Inflammatory macrophage (primary cell): ENCODE measurements at regions not wholly inside any gene's neighbourhood (a gene's known extent, or its start where the extent isn't known, plus 50 kb on each side); places are given as distances from the start of the nearest gene placed in this dataset.

Source experiments
- DNase-seq, 2 donors: peaks; one replicate each; pipeline ENCODE4 v3.0.0-alpha.2; 2020 to 2022

DNA sequence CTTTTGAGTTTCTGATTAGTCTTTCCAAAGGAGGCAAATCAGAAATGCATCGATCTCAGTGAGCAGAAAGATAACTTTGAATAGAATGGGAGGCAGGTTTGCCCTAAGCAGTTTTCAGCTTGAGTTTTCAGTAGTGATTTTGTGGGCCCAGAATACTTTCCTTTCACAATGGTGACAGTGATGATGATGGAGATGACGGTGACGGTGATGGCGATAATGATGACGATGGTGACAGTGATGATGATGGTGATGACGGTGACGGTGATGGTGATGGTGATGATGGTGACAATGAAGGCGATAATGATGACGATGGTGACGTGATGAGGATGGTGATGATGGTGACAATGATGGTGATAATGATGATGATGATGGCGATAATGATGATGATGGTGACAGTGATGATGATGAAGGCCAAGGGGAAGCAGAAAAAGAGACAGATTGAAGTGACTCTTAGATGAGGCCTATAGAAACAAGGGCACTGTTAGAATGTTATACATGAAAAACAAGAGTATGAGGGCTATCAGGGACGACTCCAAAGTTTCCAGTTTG is 153.4 kb upstream of the B3GAT1 start:
- DNase-seq: no peak

DNA sequence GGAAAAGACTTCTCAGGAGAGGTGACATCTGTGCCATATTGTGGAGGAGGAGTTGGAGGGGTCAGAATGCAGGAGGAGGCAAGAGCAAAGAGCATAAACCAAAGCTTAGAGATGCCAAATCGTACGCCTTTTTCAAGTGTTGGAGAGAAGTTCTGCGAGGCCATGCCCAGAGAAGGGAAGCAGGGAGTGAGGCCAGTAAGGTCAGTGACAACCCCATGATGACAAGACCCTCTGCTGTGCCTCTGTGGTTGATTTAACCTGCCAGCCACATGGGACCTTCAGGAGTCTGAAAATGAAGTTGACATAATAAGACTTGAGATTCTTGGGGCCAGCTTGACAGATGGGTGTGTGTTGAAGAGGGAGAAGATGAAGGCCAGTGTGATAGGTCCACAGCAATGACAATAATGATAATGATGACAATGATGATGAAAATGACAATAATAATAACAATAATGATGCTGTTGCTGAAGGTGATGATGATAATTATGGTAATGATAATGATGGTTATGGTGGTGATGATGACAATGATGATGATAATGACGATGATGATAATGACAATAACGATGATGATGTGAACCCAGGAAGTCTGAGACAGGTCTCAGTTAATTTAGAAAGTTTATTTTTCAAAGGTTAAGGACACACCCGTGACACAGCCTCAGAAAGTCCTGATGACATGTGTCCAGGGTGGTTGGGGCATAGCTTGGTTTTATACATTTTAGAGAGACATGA is 152.6 kb upstream of the B3GAT1 start:
- no peak for DNase-seq

DNA sequence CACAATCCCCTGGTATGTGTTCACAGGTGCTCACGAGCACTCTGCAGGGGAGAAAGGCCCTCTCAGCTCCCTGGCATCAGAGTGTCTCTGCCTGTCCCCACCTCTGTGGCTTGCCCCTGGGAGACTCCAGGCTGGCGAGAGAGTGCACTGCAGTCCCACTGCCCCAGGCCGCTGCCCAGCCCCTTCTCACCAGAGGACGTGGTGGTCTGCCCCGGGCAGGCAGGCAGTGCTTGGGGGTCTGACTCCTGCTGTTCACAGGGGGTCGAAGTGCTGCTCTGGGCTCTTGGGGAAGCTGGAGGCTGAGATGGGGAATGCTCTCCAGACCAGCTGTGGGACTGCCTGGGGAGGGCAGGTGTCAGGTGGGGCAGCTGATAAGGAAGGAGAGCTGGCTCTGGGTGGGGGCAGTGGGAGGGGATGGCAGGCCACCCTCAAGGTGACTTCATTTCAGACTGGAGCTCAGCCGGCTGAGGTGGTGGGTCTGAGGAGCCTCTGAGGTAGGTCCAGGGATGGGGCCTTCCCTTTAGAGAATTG is 151.0 kb upstream of the B3GAT1 start:
- no peak for DNase-seq

DNA sequence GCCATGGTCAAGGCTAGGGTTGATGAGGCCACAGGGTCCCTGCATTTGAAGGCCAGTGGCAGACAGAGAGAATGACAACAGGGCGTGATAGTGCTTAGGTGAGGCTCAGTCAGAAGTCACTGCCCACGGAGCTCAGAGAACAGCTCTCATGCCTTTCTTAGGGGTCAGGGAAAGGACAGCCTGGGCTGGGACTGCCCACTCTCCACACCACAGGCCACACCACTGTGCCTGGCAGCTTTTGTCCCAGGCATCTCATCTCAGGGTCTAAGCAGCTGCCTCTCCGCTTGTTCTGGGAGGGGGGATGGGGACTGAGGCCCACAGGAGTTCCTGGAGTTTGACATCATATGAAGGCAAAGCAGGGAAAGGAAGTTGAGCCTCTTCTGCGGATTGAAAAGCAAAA is 150.2 kb upstream of the B3GAT1 start:
- no peak for DNase-seq

DNA sequence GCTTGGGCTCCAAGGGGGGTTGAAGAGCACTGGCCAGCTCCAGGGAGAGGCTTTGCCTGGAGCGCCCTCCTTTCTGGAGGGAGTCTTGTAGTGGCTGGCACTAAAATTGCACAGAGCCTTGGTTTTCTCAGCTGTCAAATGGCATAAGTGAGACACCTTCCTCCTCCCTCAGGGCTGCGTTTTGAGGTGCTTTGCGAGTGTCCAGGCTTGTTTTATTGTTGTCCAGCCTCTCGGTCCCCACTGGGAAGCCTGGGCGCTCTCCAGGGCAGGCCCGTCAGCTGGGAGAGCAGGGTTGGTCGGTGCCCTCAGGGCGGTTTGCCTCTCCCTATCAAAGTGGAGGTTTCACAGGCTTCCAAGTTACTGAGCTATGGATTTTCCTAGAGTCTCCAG is 149.3 kb upstream of the B3GAT1 start:
- no peak for DNase-seq

DNA sequence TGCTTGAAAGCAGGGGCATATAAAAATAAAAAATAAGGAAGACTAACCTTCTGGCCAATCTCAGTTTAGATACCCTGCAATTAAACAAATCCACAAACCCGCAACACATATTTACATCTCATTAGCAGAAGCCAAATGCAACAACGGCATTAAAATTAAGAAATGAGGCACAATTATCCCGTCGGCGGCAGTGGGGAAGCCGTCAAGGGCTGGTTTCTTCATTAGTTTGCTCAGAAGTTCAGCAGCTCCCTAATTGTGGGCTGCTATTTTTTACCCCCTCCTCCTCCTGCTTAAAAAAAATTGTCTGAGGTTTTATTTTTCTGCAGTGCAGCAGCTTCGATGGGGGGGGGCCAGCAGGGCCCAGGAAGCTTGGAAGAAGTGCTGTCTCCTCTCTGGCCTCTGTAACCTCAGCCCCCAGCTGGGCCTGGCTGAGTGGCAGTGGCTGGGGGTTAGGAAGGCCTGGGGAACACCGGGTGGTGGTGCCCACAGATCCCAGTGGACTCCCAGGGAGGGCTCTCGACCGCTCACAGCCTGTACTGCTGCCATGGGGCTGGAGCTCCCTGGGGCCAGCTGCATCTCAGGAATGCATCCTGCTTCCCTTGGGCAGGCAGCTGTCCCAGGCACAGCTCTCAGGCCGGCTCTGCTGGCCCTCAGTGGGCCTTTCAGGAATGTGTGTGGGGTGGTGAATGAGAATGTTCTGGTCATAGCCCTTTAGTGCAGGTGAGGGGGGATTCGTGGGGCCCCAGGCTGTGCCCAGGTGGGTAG is 148.7 kb upstream of the B3GAT1 start:
- DNase-seq: no peak

DNA sequence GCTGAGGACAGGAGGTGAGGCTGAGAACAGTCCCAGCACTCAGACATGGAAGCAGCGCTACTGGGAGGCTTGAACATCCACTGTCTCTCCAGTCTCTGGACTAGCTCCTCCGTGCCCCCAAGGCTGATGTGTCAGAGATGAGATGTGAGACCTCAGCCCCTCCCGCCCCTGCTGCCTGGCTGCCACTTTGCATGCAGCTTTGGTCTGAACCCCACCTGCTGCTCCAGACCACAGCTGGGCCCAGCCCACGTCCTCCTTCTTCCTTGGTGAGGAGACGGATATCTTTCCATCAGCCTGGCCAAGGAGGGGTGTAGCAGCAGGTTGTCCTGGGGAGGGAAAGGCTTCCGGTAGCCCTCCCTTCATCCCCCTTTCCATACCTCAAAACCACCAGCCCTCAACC is 148.0 kb upstream of the B3GAT1 start:
- DNase-seq: no peak

DNA sequence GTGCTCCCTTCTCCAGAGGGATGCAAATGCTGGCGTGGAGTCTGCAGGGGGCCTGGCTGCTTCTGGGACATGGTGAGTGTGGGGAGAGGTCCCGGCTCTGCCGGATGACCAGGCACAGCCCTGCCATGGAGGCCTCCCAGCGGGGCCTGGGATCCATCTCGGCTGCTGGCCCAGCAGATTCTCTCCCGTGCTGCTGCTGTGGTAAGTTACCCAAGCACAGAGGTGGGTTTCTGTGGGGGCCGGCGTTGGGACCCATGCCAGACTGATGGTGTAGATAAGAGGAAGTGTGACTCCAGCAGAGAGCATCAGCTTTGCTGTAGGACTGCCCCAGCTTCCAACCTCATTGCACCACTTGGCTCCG is 147.5 kb upstream of the B3GAT1 start:
- no peak for DNase-seq

DNA sequence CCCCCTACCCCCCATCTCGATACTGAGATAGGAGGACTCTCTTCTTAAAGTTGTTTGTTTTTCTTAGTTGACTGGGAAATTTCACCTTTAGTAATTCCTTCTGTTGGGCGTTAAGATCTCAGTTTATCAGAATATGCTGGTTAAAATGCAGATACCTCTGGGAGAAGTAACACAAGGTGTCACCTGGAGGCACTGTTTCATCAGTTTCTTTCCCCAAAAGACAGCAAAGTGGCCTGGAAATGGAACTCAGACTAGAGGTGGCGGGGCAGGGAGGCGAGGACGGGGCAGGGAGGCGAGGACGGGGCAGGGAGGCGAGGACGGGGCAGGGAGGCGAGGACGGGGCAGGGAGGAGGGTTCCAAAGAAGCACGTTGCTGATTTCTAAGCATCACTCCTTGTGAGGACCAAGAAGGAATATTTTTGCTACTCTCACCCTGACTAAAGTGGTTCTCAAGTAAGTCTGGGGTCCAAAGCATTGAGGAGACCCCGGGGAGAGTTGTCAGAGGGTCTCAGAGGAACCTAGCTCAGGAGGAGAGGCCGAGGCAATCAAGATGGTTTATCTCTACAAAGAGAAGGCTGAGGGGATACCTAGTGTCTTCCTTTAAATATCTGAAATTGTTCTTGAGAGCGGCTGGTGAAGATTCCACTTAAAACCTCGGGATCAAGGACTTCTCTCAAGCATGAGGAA is 147.0 kb upstream of the B3GAT1 start:
- DNase-seq: no peak

DNA sequence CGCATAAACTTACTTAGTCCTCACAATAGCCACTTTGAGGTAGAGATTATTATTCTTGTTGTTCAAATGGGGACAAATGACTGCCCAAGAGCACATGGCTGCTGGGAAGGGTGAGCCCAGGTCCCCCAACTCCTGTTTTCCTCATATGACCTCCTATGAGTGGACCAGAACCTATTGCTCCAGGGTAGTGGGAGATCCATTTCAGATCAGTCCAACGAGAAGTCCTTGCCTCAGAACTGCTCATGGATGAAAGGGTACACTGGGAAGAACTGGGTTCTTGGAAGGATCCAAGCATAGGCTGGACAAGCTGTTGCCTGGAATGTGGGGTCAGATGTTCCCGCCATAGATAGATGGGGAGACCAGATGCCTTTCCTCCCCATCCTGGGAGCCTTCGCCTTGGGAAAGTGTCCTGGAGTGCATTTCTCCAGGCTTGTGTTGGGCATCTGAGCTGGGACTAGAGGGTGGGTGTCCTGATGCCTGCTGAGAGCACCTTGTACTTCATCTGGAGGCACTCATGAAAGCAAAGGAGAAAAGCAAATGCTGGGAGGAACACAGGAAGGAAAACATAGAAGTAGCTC is 146.3 kb upstream of the B3GAT1 start:
- DNase-seq: no peak

DNA sequence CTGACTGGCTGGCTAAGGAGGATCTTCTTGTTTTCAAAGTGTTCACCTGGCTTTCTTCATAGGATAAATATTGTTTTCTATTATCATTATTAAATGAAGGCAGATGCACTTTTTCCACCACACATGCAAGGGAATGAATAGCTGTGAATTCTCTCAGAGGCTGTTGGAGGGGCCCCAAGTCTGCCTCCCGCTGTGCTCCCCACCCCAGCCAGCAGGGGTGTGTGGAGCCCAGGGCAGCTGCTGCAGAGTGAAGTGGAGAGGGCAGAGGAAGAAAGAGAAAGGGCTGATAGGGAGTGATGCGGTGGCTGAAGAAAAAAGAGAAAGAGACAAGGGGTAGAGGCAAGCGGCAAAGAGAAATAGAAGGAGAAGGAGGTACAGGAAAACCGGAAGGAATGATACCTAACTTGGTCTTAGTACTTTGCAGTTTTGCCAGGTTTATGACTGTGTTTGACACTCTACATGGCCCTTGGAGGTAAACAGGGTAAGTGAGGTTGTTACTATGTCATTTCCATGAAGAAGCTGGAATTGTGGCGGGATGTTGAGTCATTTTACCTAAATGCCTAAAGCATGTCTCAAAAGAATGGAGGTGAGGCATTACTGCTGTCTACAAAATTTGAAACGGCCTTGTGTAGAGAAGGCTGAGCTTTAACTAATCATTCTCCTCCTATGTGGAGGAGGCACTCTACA is 145.7 kb upstream of the B3GAT1 start:
- DNase-seq: no peak

DNA sequence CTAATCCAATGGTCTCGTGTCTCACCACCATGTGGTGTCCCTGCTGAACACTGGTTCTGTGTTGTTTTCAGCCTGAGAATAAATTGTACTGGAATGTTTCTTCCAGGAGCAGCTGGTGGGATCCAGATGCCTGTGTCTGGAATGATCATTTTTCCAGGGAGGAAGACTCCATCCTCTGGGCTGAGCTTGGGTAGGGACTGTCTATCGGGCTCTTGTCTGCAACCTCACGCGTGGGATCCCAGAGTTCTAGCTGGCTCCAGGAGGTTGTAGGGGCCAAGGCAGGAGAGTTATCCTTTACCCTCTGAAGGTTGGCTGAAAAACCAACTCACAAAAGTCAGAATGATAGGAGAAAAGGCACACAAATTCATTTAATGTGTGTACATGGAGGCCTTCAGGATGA is 144.1 kb upstream of the B3GAT1 start:
- DNase-seq: no peak

DNA sequence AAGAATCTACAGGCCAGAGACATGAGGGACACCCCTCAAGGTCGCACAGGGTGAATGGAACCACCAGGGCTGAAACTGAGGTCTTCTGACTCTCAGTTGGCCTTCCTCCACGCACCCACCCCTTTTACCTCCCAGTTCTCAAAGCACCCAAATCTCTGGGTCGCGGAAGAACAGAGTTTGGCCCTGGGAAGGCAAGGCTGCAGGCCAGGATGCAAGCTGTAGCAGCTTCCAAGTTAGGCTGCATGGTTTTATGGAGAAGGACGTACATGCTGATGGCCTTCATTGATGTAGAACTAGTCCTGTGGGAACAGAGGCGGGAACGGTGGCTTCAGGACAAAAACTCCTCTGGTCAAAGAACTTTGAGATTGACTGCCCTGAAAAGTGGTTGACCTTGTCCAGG is 143.5 kb upstream of the B3GAT1 start:
- DNase-seq: no peak

DNA sequence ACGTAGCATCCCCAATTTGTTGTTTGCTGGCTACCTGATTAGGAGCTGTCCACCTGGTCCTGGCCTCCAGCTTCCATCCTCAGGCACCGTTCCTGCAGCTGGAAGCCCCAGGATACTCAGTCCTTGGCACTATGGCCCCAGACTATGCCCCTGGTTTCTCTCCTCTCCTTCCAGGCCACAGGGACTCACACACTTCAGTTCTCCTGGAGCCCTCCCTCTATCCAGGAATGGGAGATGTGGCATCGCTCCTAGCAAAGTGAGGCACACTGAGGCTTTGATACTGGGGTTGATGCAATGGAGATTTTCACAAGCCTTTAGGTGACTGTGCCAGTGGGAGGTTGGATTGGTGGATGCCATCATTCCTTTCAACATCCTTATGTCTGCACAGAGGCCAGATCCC is 142.8 kb upstream of the B3GAT1 start:
- no peak for DNase-seq

DNA sequence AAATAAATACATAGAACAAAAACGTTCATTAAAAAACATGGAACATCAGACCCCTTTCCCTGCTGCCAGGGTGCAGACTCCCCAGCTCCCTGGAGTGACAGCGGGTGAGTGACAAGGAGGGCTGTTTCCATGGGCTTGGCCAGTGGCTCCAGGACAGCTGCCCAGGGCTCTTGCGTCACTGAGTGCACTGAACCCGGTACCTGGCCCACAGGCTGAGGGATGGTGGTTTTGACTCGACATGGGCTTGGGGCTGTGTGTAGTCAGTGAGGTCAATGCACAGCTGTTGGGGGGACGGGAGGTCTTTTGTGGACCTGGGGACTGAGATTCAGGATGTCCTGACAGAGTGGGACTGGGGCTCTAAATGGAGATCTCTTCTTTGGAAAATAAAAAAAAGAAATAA is 142.1 kb upstream of the B3GAT1 start:
- DNase-seq: no peak

DNA sequence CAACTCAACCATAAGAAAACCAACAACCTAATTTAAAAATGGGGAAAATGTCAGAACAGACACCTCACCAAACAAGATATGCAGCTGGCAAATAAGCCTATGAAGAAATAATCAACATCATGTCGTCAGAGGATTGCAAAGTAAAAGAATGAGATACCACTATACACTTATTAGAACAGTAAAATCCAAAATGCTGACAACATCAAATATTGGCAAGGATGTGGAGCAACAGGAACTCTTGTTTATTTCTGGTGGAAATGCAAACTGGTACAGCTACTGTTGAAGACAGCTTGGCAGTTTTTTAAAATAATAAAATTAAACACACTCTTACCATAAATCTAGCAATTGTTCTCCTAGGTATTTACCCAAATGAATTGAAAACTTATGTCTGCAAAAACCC is 140.7 kb upstream of the B3GAT1 start:
- DNase-seq: no peak

DNA sequence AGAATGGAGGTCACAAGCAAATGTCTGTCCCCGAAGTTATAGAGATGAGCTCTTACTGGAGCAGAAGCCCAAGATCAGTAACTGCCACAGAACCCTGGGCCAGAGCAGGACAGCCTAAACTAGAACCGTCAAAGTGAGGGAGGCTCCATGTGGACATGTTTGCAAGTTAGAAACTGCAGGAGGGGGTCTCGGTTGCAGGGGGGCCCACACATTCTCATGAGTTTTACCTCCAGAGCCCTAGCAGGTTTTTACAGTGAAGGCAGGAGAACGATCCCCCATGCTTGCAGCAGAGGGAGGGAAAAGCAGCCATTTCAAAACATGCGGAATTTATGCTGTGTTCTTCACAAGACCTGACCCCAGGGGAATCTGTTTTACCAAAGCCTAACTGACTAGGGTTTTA is 133.5 kb upstream of the B3GAT1 start:
- no peak for DNase-seq

DNA sequence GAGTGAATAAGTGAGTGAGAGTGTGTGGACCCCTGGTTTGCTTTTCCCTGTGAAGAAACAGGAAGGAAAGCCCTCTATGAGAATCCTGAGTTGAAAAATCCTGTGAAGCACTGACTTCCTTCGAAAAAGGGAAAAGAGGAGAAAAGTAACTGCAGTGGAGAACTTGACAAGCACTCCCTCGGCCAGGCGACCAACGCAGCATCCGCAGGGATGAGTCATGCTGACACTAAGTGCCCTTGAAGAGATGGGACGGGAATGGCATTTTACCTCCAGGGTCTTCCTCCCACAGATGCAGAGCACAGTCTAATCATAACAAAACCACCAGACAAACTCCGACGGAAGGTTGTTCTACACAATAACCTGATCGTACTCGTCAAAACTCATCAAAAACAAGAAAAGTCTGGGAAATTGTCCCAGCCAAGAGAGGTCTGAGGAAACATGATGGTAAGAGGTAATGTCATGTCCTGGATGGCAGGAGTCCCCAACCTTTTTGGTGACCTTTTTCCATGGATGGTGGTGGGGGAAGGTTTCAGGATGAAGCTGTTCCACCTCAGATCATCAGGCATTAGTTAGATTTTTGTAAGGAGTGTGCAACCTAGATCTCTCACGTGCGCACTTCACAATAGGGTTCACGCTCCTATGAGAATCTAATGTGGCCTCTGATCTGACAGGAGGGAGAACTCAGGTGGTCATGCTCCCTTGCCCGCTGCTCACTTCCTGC is 132.2 kb upstream of the B3GAT1 start:
- DNase-seq: no peak

DNA sequence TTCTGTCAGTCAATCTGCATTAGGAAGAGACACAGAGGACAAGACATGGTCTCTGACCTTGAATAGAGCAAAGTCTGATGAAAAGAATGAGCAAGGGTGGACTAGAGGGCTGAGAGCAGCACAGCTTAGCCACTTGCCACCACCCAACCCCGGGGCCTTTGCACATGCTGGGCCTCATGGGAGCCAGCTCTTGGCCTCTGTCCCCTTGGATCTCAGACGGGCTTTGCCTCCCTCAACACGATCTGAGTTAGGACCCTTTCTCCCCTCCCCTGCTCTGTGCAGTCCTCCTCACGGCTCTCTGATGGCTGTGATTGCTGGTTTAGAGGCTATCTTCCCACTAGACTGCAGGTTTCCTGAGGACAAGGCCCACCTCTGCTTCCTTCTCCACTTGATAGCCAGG is 131.6 kb upstream of the B3GAT1 start:
- no peak for DNase-seq

DNA sequence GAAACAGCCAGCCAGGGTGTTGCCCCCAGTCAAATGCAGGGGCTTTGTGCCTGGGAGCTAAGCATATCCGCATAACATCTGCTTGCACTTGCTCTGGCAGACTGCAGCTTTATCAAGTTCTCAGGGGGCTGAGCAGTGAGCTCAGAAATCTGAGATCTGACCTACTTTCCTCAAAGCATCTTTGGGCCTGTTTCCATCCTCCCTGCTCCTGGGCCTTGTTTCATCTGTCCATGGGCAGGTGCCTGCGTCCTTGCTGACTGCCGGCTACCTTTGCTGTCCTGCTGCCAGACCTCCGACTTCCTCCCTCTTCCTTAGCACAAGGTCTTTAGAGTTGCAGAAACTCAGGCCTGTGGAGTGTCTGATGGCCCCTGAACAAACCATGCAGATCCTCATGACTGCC is 131.2 kb upstream of the B3GAT1 start:
- no peak for DNase-seq

DNA sequence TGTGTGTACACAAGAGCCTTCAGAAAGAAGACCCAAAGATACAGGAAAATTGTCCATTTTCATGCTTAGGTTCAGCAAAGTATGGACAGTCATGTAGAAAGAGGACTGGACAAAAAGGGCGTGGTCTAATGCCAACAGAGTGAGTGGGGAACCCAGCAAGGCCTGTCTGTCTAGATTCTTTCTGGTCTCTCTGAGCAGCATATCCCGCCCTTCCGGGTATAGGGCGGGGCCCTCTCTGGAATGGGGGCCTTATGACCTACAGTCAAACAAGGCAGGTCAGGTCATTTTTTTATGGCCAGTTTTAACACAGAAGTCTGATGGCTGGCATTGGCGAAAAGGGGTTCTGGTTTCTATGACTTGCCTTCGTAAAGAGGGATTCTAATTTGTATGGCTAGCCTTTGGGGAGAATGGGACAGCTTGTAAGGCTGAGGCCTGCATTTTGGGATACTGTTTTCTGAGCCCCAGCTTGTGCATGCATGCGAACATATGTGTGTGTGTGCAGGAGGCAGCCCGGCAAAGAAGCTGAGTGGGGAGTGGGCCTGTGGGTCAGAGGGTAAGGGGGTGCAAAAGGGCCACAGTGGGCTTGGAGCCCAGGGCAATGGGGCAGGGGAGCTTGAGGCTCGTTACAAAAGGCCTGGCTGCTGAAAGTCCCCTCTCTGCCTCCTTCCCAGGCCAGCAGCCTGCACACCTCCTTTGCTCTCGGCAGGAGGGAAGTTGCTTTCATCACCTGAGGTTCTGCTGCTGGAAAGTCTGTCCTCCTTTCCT is 130.5 kb upstream of the B3GAT1 start:
- DNase-seq: no peak
